ENCODE measurements at regions not wholly inside any gene's neighbourhood (a gene's known extent, or its start where the extent isn't known, plus 50 kb on each side); places are given as distances from the start of the nearest gene placed in this dataset.
"Not testable (repeated sequence)": the region's sequence is repeated elsewhere in the genome, so short reads cannot be mapped to it uniquely, and the experiment has no call there.

DNA sequence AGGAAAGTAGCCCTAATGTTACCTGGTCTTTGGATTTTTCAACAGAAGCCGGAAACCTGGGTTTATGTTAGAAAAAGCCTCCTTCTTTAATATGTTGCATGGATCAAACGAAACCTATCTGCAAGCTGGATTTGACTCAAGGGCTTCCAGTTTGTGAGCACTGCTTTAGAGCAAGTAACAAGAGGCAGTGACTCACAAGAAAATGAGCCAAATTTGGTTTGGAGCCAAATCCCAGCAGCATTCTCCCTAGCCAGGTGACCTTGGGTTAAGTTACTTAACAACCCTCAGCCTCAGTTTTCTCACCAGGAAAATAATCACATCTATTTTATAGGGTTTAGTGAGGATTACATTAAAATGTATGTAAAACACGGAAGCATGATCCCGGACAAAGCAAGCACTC, 215.2 kb upstream of the PRICKLE2 start:
- Histone ChIP-seq H3K4me1 (no peaks in the 10 kb centered on the region), H3K27me3 (ENCODE audit: insufficient read depth in 3 of 3, low read length in 2 of 3) (peaks cover 0 to 36% (median 10%) of the 10 kb centered on the region in 3 donors), H3K9me3 (no peaks in the 10 kb centered on the region), H3K4me3 (no peak overlapping the region), H3K27ac (no peak overlapping the region), H3K36me3 (ENCODE audit: insufficient read depth in 1 of 2, low read depth in 1 of 2) (no peaks in the 10 kb centered on the region)
- intact Hi-C loops (cut with DNase I) = no loop called here
- ATAC-seq (peak in 1 of 4 donors; percentile 40), DNase-seq (no peak)
- WGBS, 3 donors = 79 to 82% (median 80%) methylated on average over 4 of the region's 4 CpGs
- TF ChIP-seq, protein P1, sequence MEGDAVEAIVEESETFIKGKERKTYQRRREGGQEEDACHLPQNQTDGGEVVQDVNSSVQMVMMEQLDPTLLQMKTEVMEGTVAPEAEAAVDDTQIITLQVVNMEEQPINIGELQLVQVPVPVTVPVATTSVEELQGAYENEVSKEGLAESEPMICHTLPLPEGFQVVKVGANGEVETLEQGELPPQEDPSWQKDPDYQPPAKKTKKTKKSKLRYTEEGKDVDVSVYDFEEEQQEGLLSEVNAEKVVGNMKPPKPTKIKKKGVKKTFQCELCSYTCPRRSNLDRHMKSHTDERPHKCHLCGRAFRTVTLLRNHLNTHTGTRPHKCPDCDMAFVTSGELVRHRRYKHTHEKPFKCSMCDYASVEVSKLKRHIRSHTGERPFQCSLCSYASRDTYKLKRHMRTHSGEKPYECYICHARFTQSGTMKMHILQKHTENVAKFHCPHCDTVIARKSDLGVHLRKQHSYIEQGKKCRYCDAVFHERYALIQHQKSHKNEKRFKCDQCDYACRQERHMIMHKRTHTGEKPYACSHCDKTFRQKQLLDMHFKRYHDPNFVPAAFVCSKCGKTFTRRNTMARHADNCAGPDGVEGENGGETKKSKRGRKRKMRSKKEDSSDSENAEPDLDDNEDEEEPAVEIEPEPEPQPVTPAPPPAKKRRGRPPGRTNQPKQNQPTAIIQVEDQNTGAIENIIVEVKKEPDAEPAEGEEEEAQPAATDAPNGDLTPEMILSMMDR (IDR thresholded peaks at IDR 0.05) = no peak

DNA sequence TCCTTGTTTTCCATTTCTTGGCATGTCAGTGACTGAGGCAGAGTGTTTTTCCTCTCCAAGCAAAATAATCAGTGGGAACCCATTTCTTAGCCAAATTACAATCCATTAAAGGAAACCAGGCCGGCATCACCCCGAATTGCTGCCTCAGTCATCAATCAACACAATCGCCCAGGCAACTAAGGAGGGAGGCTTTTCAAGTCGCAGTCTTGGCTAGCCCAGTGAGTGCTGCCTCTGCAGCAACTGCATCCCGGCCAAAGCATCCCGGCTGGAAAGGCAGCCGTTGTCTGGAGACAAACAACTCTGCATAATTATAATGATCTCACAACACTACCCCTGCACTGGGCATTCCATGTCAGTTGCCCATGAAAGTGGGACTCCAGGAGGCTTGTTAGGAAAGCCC, 213.5 kb upstream of the PRICKLE2 start:
- Histone ChIP-seq H3K27ac (no peak overlapping the region), H3K4me1 (no peaks in the 10 kb centered on the region), H3K36me3 (ENCODE audit: insufficient read depth in 1 of 2, low read depth in 1 of 2) (no peaks in the 10 kb centered on the region), H3K9me3 (no peaks in the 10 kb centered on the region), H3K27me3 (ENCODE audit: insufficient read depth in 3 of 3, low read length in 2 of 3) (peaks cover 0 to 19% (median under 1%) of the 10 kb centered on the region in 3 donors), H3K4me3 (no peak overlapping the region)
- DNase-seq (no peak), ATAC-seq (no peak)
- intact Hi-C loops (cut with DNase I) = no loop called here
- TF ChIP-seq, protein P1 (IDR thresholded peaks at IDR 0.05) = no peak
- WGBS, 3 donors = 18 to 39% (median 24%) methylated on average over 7 of the region's 7 CpGs

DNA sequence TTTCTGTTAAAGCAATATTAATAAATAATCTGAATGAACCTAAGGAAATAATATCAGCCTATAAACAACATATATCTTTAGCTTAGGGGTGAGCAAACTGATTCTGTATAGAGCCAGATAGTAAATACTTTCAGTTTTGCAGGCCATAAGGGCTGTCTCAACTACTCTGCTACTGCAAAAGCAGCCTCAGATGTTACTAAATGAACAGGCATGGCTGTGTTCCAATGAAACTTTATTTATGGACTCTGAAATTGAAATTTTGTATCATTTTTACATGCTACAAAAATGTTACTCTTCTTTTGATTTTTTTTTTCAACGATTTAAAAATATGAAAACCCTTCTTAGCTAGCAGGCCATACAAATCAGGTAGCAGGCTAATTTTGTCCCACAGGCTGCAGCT, 212.8 kb upstream of the PRICKLE2 start:
- Histone ChIP-seq H3K27ac (no peak overlapping the region), H3K4me1 (no peaks in the 10 kb centered on the region)
- intact Hi-C loops (cut with DNase I) = no loop called here

DNA sequence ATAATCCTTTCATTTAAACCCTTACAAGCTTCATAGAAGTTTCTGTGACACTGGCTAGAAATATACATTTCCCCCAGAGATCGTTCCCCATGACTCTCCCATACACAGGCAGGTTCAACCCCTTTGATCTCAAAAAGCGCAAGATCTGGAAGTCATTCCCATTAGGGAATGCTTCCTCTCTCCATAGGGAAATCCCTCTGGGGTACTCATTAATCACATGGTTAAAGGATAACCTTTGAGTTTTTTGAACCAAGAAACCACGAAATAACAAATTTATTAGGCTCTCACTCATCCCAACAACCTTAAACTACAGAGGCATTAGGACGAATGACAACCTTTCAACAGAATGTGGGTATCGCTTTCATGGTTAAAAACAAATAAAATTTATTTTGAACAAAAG, 211.9 kb upstream of the PRICKLE2 start:
- ATAC-seq (no peak), DNase-seq (no peak)
- Histone ChIP-seq H3K36me3 (ENCODE audit: insufficient read depth in 1 of 2, low read depth in 1 of 2) (no peaks in the 10 kb centered on the region), H3K4me1 (no peaks in the 10 kb centered on the region), H3K9me3 (no peaks in the 10 kb centered on the region), H3K4me3 (no peak overlapping the region), H3K27me3 (ENCODE audit: insufficient read depth in 3 of 3, low read length in 2 of 3) (peaks cover 0 to 11% (median 0%) of the 10 kb centered on the region in 3 donors), H3K27ac (no peak overlapping the region)
- intact Hi-C loops (cut with DNase I) = no loop called here
- TF ChIP-seq, protein P1 (IDR thresholded peaks at IDR 0.05) = no peak
- WGBS, 3 donors = 86 to 89% (median 88%) methylated on average over 5 of the region's 5 CpGs

More for the DNA sequence above, 212.8 kb upstream of the PRICKLE2 start:
- DNase-seq = no peak
- H3K27me3 ChIP-seq (ENCODE audit: insufficient read depth in 3 of 3, low read length in 2 of 3) = peaks cover 0 to 17% (median 0%) of the 10 kb centered on the region in 3 donors
- TF ChIP-seq, protein P1 (IDR thresholded peaks at IDR 0.05) = no peak
- ATAC-seq = no peak
- H3K36me3 ChIP-seq (ENCODE audit: insufficient read depth in 1 of 2, low read depth in 1 of 2) = no peaks in the 10 kb centered on the region
- WGBS, 3 donors = 12 to 29% (median 19%) methylated on average over 1 of the region's 1 CpG
- no peak overlapping the region for H3K4me3 ChIP-seq
- no peaks in the 10 kb centered on the region for H3K9me3 ChIP-seq

DNA sequence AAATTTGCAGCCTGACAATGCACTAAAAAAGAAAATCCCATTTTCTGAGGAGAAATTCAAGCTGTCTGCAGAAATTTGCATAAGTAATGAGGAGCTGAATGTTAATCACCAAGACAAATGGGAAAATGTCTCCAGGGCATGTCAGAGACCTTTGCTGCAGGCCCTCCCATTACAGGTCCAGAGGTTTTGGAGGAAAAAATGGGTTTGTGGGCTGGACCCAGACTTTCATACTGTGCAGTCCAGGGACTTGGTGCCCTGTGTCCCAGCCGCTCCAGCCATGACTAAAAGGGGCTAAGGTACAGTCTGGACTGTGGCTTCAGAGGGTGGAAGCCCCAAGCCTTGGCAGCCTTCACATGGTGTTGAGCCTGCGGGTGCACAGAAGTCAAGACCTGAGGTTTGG, 209.8 kb upstream of the PRICKLE2 start:
- DNase-seq; intact Hi-C loops (cut with DNase I); H3K27me3 ChIP-seq (ENCODE audit: insufficient read depth in 3 of 3, low read length in 2 of 3); ATAC-seq; H3K9me3 ChIP-seq; H3K27ac ChIP-seq; H3K4me1 ChIP-seq; H3K4me3 ChIP-seq; H3K36me3 ChIP-seq (ENCODE audit: insufficient read depth in 1 of 2, low read depth in 1 of 2): not testable (repeated sequence)
- 96 to 100% (median 98%) methylated on average over 2 of the region's 2 CpGs for WGBS, 3 donors
